OCI-LY7 (cell line): ENCODE measurements at regions not wholly inside any gene's neighbourhood (a gene's known extent, or its start where the extent isn't known, plus 50 kb on each side); places are given as distances from the start of the nearest gene placed in this dataset.

ENCODE experiments used
- BruUV-seq: library from RNA; stranded (reverse); fragments of 400-500 nt; replicated peaks from 2 replicates; lab custom pipeline; 2021; lab: Mats Ljungman, UMichigan
- CTCF ChIA-PET: fragments of 300-600 bp; sonication (Branson Sonifier 250); formaldehyde crosslinking; loops from one replicate; lab custom pipeline; 2022; ENCODE audit warnings: antibody characterized with exemption; ENCODE audit not compliant: unreplicated experiment; lab: Charles Lee
- POLR2A ChIA-PET: fragments of 300-600 bp; sonication (Branson Sonifier 250); formaldehyde crosslinking; loops from one replicate; lab custom pipeline; 2022; ENCODE audit warnings: antibody characterized with exemption; lab: Charles Lee
- DNase-seq: peaks from one replicate; pipeline ENCODE4 v3.0.0-alpha.2; 2015; ENCODE audit warnings: low spot score
- H2AFZ ChIP-seq: fragments of 200-600 bp; sonication (generic), shearing (Covaris generic); 2 replicates; pipeline ENCODE4 v1.6.1; 2014; ENCODE audit warnings: mild to moderate bottlenecking, antibody characterized with exemption, low read length, moderate library complexity
- H3K27ac ChIP-seq: fragments of 200-600 bp; sonication (generic); 2 replicates; pipeline ENCODE4 v1.5.1; 2014; ENCODE audit warnings: mixed run types, low read depth, mild to moderate bottlenecking, moderate library complexity, low read length, inconsistent platforms; ENCODE audit not compliant: poor library complexity, severe bottlenecking
- H3K36me3 ChIP-seq: fragments of 200-600 bp; sonication (generic); 2 replicates; pipeline ENCODE4 v1.6.1; 2014; ENCODE audit warnings: mild to moderate bottlenecking, antibody characterized with exemption, low read length, moderate library complexity, mixed read lengths; ENCODE audit not compliant: insufficient read depth
- H3K4me1 ChIP-seq: fragments of 200-600 bp; sonication (generic); 2 replicates; pipeline ENCODE4 v1.5.1; 2014; ENCODE audit warnings: mild to moderate bottlenecking, low read length; ENCODE audit not compliant: insufficient read depth, poor library complexity, severe bottlenecking
- H3K4me2 ChIP-seq: fragments of 200-600 bp; sonication (generic); 2 replicates; pipeline ENCODE4 v1.6.1; 2014; ENCODE audit warnings: mild to moderate bottlenecking, low read length
- H3K4me3 ChIP-seq: fragments of 200-600 bp; sonication (generic); 2 replicates; pipeline ENCODE4 v1.5.1; 2014; ENCODE audit warnings: mild to moderate bottlenecking, low read depth, low read length; ENCODE audit not compliant: poor library complexity, severe bottlenecking
- H3K79me2 ChIP-seq: fragments of 200-600 bp; sonication (generic); 2 replicates; pipeline ENCODE4 v1.6.1; 2016; ENCODE audit warnings: low read depth, mild to moderate bottlenecking, low read length, moderate library complexity, mixed read lengths; ENCODE audit not compliant: insufficient read depth
- H3K9me2 ChIP-seq: fragments of 200-600 bp; sonication (generic); 2 replicates; pipeline ENCODE4 v1.6.1; 2016; ENCODE audit warnings: mild to moderate bottlenecking, low read length, mixed read lengths; ENCODE audit not compliant: insufficient read depth
- H3K9me3 ChIP-seq: fragments of 200-600 bp; sonication (generic); 2 replicates; pipeline ENCODE4 v1.6.1; 2014; ENCODE audit warnings: mild to moderate bottlenecking, mixed run types, low read length, mixed read lengths
- H4K20me1 ChIP-seq: fragments of 200-600 bp; sonication (generic); 2 replicates; pipeline ENCODE4 v1.6.1; 2014; ENCODE audit warnings: mild to moderate bottlenecking, antibody characterized with exemption, low read length, moderate library complexity, mixed read lengths; ENCODE audit not compliant: insufficient read depth
- CTCF ChIP-seq: fragments of 200-600 bp; sonication (generic); conservative IDR thresholded peaks from 2 replicates; pipeline ENCODE4 v1.5.1; 2014; ENCODE audit warnings: mild to moderate bottlenecking, antibody characterized with exemption, low read length, moderate library complexity, mixed read lengths
- EZH2phosphoT487 ChIP-seq: fragments of 200-600 bp; sonication (generic); IDR thresholded peaks from 2 replicates; pipeline ENCODE4 v1.6.1; 2018; ENCODE audit warnings: low read depth, borderline replicate concordance, mild to moderate bottlenecking, mixed run types, antibody characterized with exemption, low read length, moderate library complexity, mixed read lengths
- intact Hi-C: fragments of 100-400 bp; cut with micrococcal nuclease; formaldehyde crosslinking; loops from one replicate; pipeline ENCODE4 v1.10.0; 2022; ENCODE audit not compliant: unreplicated experiment

GRCh38 chr2:19793132-19793750 is 108.5 kb downstream of the TTC32 start:
- POLR2A ChIA-PET = interaction anchor here (0.6 kb wide), 1 partner anchor 7 kb away, joined by 3 read pairs; no protein-coding TSS in a partner anchor
- intact Hi-C loops = no loop called here
- DNase-seq = no peak
- TF ChIP-seq CTCF (no peak), EZH2phosphoT487 (no peak)
- H2AFZ ChIP-seq = no peak overlapping the region
- no peaks in the 10 kb centered on the region for H3K36me3 ChIP-seq
- no peak overlapping the region for H3K4me2 ChIP-seq
- H3K4me3 ChIP-seq = no peak overlapping the region
- no peaks in the 10 kb centered on the region for H3K79me2 ChIP-seq
- no peaks in the 10 kb centered on the region for H3K9me3 ChIP-seq
- H3K9me2 ChIP-seq = no peaks in the 10 kb centered on the region
- no peaks in the 10 kb centered on the region for H3K4me1 ChIP-seq
- BruUV-seq = no TSS peak
- CTCF ChIA-PET = no interaction called here
- no peak overlapping the region for H3K27ac ChIP-seq
- H4K20me1 ChIP-seq = no peaks in the 10 kb centered on the region

- Histone ChIP-seq H3K4me2 (no peak overlapping the region), H3K4me3 (no peak overlapping the region), H3K9me2 (no peaks in the 10 kb centered on the region), H3K79me2 (no peaks in the 10 kb centered on the region), H3K27ac (no peak overlapping the region), H3K9me3 (no peaks in the 10 kb centered on the region), H2AFZ (no peak overlapping the region), H4K20me1 (no peaks in the 10 kb centered on the region), H3K4me1 (no peaks in the 10 kb centered on the region), H3K36me3 (no peaks in the 10 kb centered on the region)
- intact Hi-C loops = no loop called here
- ChIA-PET POLR2A (interaction anchor here (0.6 kb wide), 1 partner anchor 34 kb away, joined by 3 read pairs; no protein-coding TSS in a partner anchor), CTCF (no interaction called here)
- TF ChIP-seq EZH2phosphoT487 (no peak), CTCF (no peak)
- BruUV-seq = no TSS peak
- DNase-seq = no peak
Measured at GRCh38 chr2:19790291-19790690, 111.5 kb downstream of the TTC32 start.

GRCh38 chr2:19787134-19787533 is 114.6 kb downstream of the TTC32 start:
- no peak overlapping the region for H3K4me2 ChIP-seq
- H3K4me1 ChIP-seq = no peaks in the 10 kb centered on the region
- no peaks in the 10 kb centered on the region for H3K9me3 ChIP-seq
- H3K79me2 ChIP-seq = no peaks in the 10 kb centered on the region
- no peaks in the 10 kb centered on the region for H4K20me1 ChIP-seq
- no peak for DNase-seq
- H2AFZ ChIP-seq = no peak overlapping the region
- intact Hi-C loops = no loop called here
- H3K27ac ChIP-seq = no peak overlapping the region
- no TSS peak for BruUV-seq
- H3K36me3 ChIP-seq = no peaks in the 10 kb centered on the region
- no peaks in the 10 kb centered on the region for H3K9me2 ChIP-seq
- TF ChIP-seq EZH2phosphoT487 (no peak), CTCF (no peak)
- no peak overlapping the region for H3K4me3 ChIP-seq
- POLR2A ChIA-PET = interaction anchor here (0.6 kb wide), 1 partner anchor 36 kb away, joined by 3 read pairs; no protein-coding TSS in a partner anchor
- CTCF ChIA-PET = no interaction called here
